GM12801 (cell line): ENCODE measurements at regions not wholly inside any gene's neighbourhood (a gene's known extent, or its start where the extent isn't known, plus 50 kb on each side); places are given as distances from the start of the nearest gene placed in this dataset.

Source experiments
- TF ChIP-seq, protein P1 (sequence below): IDR thresholded peaks from one replicate; pipeline ENCODE4 v1.5.1; 2011; ENCODE audit warnings: control low read depth; ENCODE audit not compliant: insufficient read length; ENCODE audit errors: extremely low read depth

DNA sequence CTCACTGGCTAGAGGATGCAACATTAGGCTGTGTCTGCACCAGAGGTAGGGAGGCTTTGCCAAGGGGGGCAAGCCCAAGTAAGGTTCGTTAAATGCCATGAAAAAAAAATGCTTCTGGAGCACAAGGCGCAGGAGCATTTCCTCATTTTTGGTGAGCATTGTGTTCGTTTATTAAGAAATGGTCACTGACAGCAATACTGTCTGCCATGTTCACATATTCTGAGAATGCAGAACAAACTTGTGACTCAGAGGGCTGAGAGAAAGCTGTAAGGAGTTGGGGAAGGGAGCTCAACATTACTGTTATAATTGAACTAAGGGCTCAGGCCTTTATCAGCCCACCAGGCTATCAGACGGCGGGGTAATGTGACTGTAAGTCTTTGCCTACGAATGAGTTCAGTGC lies 465.4 kb upstream of the BTBD3 start:
- TF ChIP-seq, protein P1, sequence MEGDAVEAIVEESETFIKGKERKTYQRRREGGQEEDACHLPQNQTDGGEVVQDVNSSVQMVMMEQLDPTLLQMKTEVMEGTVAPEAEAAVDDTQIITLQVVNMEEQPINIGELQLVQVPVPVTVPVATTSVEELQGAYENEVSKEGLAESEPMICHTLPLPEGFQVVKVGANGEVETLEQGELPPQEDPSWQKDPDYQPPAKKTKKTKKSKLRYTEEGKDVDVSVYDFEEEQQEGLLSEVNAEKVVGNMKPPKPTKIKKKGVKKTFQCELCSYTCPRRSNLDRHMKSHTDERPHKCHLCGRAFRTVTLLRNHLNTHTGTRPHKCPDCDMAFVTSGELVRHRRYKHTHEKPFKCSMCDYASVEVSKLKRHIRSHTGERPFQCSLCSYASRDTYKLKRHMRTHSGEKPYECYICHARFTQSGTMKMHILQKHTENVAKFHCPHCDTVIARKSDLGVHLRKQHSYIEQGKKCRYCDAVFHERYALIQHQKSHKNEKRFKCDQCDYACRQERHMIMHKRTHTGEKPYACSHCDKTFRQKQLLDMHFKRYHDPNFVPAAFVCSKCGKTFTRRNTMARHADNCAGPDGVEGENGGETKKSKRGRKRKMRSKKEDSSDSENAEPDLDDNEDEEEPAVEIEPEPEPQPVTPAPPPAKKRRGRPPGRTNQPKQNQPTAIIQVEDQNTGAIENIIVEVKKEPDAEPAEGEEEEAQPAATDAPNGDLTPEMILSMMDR: no peak

DNA sequence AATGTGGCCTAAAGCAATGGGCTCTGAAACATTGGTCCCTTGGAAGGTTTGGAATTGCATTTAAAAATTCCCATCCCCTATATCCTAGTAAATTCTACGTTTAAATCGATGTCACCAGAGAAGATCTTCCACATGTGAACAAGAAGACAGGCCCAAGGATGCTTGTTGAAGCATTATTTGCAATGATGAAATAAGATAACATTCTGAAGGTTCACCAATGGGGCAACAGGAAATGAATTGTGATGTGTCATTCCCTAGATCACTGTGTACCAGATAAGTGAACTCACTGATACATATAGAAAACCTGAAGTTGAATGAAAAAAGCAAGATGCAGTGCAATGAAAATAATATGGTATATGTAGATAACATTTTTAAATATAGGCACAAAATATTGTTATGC lies 464.3 kb upstream of the BTBD3 start:
- TF ChIP-seq, protein P1: no peak

DNA sequence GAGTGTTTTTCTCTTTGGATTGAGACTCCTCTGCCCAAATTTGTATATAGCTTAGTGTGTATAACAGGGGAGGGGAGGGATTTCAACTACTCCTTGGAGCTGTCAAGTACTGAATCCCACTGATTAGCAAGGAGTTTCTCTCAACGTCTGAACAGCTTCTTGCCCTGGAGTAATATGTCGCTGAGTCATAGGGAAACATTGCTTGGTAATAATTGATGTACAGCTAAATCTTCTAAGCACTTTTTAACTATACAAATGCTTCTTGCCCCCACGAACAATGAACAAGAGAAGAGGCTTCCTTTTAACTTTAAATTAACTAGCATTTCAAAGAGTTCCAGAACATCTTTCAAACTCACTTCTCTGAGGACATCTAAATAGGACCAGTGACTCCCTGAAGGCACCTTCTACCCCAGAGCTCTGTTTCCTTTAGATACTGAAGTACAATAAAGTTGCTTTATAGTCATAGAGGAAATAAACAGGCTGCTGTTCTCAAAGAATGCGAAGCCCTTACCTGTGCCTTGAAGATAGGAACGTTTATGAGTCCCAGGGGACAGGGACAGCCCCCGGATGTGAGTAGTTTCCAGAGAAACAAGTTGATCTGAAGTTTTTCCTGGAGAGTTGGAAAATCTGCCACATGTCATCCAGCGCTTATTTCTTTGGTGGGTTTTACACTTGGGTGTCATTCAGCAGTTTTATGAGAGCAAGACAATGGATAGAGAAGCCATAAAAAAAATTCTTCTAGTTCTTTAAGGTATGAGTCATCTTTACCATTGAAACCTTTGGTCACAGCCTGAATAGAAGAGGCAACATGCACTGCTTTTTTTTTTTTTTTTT lies 462.5 kb upstream of the BTBD3 start:
- TF ChIP-seq, protein P1: no peak

DNA sequence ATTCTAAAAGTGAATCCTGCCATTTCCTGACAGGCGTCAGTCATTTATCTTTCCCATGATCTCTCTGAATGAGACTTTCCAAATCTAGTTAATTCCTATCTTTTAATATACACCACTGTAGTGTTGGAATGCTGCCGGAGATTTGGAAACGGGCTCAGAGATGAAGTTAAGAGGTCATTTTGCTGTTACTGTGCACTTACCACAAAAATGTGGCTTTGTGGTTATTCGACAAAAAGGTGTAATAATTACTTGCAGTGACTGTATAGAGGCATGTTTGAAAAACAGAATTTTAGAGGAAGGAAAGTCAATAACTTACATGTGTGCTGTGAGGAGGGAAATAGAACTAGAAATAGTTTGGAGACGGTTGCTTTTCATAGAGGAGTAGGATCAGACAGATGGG lies 460.2 kb upstream of the BTBD3 start:
- TF ChIP-seq, protein P1: no peak

DNA sequence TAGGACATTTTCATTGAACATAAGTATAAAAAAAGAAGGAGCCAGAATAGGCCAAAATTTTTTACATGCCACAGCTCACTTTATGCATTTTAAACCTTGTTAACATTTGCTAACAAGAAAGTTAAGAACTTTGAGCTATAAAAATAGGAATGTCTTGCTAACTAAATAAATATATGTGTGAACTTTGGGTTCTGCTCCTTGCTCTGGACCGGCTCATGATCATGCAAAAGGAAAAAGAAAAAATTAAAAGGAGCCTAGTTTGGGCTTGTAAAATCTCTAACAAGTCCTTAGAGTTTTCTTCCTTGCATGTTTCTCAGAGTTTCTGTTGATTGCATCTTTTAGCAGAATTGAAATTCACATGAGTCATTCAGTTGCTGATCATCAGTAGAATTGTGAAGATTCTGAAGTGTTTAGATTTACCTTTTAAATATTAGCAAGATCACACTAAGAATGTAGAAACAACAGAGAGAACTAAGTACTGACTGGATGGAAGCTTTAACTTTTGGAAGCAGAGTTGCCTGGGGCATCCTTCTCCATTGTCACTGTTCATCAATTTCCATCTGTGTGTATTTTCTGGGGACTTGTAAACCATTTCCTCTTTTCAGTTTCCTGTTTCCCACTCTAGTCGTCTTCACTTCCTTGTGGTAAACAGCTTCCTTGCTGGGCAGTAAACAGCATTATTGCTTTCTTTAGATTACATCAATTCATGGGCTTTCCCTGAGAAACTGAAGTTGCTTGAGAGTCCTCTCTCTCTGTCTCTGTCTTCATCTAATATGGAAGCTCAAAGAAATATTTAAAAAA lies 458.4 kb upstream of the BTBD3 start:
- TF ChIP-seq, protein P1: no peak

DNA sequence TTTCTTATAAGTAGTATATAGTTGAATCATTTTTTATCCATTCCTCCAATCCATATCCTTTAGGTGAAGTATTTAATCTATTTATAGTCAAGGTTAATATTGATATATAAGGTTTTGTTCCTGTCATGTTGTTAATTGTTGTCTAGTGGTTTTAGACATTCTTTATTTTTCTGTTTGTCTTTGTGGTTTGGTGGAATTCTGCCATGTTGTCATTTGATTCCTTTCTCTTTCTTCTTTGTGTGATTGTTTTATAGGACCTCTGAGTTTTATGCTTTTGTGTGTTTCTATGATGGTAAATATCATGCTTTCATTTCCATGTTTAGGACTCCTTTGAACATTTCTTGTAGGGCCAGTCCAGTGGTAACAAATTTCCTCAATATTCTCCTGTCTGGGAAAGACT lies 450.3 kb upstream of the BTBD3 start:
- TF ChIP-seq, protein P1: no peak

DNA sequence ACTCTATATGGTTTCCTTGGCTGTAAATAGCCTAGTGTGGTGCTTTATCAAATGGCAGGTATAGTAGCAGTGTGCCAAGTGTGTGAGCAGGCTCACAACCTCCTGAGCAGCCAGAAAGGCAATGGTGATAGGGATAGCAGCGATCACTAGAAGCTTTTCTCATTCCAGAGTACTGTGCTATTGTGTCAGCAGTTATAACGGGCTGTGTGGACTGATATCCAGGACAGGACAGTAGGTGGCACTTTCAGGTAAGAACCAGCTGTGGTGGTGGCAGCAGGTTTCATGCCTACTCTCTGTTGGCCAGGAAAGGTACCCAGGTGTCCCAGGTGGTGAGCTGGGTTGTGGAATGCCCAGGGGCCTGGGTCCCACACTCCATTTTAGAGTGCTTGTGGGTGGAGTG lies 448.8 kb upstream of the BTBD3 start:
- TF ChIP-seq, protein P1: no peak
